HL-60/S4 treated with retinoic acid at 250 ng/mL for 4 days and 3 days (cell line): ENCODE measurements at regions not wholly inside any gene's neighbourhood (a gene's known extent, or its start where the extent isn't known, plus 50 kb on each side); places are given as distances from the start of the nearest gene placed in this dataset.

Experiments
- in situ Hi-C: fragments of 300-500 bp; cut with MboI; formaldehyde crosslinking; loops from 2 replicates; pipeline ENCODE4 v1.7.0; 2022; ENCODE audit warnings: low sequenced_read_pairs

DNA sequence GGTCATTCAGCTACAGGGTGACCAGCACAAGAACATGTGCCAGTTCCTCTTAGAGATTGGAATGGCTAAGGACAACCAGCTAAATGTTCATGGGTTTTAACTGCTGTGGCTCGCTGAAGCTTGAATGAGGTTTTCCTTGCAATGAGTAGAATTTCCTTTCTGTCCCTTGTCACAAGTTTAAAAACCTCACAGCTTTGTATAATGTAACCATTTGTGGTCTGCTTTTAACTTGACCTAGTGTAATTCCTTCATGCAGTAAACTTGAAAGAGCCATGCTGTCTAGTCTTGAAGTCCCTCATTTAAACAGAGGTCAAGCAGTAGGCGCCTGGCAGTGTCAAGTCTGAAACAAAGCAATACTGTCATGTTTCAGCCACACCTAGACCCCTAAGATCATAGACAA is 181.3 kb upstream of the DMRT1 start:
- in situ Hi-C loops: no loop called here

DNA sequence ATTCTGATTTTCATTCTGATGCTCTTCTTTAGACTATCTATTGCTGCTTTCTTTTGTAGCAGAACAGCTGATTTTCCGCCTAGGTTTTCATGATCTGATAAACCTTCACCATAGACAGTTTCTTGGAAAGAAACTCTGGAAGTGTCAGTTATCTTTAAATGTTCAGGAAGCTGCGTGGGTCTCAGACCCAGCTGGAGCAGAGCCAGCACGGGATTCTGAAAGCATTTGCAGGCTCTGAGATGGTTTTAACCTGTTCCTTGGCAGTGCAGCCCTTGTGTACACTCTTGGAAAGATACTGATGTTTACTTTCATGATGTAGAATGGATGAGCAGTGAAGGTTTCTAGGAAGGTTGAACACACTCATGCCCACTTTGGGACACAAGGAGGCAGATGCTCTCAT is 178.0 kb upstream of the DMRT1 start:
- in situ Hi-C loops: no loop called here

- in situ Hi-C loops: no loop called here
Observed at GRCh38 chr9:665296-665695, 176.2 kb upstream of the DMRT1 start.

DNA sequence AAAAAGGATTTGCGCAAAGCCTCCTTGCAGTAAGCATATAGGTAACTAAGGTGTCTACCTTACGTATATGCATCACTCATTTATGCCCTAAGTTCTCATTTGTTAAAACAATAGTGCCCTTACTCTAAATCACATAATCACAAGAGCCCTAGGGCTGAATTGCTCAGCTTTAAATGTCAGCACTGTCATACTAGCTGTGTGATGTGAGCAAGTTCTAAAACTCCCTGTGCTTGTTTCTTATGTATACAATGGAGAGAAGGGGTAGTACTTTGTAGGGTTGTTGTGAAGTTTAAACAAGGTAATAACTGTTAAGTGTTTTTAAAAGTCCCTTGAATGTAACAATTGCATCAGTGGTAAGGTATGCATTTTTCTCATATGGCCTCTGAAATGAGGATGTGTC is 169.5 kb upstream of the DMRT1 start:
- in situ Hi-C loops: no loop called here

GRCh38 chr9:672851-673250 is 168.6 kb upstream of the DMRT1 start:
- in situ Hi-C loops: no loop called here

DNA sequence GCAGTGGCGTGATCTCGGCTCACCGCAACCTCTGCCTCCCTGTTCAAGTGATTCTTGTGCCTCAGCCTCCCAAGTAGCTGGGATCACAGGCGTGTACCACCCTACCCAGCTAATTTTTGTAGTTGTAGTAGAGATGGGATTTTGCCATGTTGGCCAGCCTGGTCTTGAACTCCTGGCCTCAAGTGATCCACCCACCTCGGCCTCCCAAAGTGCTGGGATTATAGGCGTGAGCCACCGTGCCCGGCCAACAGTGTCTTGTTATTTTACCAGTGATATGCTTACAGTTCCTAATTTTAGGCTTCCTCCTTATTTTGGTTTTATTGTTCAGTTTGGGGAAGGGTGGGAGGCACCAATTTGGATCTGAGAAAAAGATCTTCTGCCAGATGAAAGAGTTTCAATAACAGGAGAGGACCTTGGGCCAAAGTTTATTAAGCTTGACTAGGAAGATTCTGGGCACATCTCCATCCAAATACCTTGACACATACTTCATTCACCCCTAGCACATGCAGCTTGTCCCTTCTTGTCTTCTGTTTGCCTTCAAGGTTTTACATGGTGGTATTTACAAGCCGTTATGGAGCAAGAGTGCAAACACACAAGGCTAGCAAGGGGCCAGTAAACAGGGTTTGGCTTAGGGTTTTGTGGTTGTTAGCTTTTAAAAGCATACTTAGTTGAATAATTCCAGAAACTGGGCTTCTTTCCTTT is 168.1 kb upstream of the DMRT1 start:
- in situ Hi-C loops: no loop called here

GRCh38 chr9:673966-674526 is 167.5 kb upstream of the DMRT1 start:
- in situ Hi-C loops: no loop called here

DNA sequence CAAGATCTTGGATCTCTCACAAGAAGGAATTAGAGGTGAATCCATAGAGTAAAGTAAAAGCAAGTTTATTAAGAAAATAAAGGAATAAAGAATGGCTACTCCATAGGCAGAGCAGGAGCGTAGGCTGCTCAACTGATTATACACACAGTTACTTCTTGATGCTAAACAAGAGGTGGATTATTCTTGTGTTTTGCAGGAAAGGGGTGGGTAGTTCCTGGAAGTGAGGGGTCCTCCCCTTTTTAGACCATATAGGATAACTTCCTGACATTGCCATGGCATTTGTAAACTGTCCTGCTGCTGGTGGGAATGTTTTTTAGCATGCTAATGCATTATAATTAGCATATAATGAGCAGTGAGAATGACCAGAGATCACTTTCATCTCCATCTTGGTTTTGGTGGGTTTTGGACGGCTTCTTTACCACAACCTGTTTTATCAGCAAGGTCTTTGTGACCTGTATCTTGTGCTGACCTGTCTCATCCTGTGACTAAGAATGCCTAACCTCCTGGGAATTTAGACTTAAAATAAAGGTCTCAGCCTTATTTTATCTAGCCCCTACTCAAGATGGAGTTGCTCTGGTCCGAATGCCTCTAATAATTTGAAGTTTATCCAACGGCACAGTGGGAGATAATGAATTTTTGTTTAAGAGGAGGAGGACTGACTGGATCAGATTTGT is 165.7 kb upstream of the DMRT1 start:
- in situ Hi-C loops: no loop called here

DNA sequence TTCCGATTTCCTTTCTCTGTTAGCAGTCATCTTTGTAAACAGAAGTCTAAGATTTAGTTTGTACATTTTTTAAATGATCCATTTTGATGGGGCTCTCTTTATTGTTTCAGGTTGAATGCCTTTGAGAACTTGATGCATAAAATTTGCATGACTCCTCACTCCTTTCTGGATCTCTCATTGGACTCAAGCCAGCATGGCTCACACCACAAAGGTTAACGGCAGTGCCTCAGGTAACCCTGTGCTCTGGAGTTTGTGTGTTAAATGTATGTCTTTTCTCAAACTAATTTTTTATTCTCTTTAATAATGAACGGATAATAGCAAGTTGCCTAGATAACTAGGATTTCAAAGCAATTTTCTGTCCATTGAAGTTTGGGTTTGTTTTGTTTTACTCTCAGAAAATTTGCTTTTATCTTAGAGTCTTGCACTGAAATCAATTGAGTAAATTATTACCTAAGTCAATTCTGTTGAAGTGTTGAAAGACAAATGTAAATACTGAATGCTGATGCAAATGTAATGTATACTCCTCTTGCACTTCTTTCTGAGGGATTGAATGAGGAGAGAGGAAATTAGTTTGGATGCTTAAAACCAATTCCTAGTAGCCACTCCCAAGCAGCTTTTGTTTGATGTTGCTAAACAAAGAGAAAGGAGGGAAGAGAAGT is 164.6 kb upstream of the DMRT1 start:
- in situ Hi-C loops: no loop called here

DNA sequence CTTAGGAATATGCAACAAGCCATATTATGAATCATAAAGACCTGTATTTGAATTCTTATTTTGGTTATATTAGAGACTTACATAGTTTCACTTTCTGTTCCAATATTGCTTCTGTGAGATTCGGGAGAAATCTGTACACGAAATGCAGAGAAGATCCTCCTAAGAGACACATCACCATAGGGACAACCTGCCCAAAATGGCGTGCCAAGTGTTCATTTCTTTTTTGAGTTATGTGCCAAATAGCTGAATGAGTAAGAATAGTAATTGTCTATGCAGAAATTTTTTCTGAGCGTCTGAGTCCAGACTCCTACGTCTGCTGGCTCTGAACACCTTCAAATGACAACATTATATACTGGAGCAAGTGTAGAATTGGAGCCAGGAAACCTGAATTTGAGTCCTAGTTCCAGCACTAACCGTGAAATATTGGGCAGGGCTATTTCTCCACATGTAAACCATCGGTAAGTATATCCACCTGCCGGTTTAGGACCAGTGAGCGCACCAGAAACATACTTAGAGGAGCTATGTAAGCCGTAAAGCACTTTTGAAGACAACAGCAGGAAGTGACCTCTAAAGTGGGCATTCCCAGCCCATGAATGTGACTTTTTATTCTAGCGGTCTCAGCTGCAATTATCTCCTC is 163.9 kb upstream of the DMRT1 start:
- in situ Hi-C loops: no loop called here

DNA sequence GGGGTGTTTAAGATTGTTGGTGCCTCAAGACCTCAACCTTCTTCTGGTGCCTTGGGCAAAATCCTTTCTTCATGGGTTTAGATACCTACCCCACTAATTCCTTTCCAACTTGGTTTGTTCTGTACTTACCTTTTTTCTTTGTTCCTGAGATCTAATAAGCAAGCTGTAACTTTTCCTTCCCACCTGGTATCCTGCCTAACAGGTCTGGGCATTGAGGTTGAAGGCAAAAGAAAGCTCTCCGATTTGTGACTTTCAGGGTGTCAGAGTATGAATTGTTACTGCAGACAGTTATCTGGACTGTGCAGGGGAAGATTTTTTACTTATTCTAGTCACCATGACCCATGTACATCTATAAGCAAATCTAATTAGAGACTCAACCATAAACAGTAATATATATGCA is 162.6 kb upstream of the DMRT1 start:
- in situ Hi-C loops: no loop called here

DNA sequence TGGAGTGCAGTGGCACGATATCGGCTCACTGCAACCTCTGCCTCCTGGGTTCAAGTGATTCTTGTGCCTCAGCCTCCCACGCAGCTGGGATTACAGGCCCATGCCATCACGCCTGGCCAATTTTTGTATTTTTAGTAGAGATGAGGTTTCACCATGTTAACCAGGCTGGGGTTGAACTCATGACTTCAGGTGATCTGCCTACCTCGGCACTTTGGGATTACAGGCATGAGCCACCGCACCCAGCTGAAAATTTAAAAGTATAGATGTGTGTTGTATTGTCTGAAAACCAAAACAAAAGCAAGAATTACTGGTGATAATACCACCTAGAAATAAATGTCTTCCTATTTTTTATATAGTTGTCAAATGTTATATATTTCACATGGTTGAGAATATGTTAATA is 162.0 kb upstream of the DMRT1 start:
- in situ Hi-C loops: no loop called here

- in situ Hi-C loops: no loop called here
Observed at GRCh38 chr9:680106-680505, 161.4 kb upstream of the DMRT1 start.

DNA sequence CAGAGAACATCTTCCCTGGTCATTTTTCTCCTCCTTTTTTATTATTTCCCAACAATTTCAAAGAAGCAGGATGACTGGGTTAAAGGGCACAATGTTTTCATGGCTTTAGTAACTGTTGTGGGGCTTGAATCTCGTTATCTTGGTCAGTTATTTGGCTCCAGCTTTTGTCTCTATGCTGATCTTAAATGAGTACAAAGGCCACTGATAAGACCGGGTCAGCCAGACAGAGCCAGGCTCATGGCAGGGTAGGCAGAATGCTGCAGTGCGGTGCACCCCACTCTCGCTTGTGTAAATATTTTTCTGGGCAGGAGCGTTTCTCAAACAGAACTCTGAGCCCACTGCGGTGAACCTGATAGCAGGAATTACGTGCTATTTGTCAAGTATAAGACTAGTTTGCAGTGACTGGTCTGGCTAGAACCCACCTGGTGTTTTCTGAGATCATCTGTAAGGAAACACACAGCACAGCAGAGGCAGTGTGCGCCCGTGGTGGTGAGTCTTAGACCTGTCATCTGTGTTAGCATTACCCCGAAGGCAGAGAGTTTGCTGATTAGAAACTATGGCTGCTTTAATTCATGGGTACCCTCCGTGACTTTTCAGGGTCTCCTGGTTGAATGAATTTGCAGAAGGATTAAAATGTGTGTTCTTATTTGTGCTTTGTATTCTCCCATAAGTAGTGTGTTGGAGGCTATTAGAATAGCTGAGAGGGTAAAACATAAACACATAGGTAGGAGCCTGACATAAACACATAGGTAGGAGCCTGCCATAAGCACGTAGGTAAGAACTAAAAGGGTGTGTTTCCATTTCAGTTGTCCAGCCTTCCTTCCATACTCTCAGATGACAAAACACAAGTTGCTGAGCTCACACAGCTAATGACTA is 158.6 kb upstream of the DMRT1 start:
- in situ Hi-C loops: no loop called here

DNA sequence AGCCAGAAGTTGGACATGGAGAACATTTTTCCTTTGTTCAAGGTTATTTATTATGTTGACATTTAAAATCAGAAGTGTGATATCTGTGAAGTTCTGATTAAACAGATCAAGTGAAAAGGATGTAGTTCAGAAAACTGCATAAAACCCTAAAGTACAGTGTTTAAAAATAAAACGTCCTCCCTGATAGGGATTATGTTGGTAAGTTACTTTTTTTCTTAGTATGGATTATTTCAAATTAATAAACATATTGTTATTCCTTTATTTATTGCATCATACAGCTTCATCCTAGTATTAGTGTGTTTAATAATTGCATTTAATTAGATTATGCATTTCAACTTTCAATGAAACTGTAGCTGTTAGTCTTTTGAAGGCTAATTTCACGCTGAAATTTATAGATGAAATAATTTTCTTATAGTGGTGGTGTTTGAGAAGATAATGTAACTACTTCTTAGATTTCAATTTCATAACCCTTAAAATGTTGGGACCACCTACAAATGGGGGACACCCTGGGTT is 157.9 kb upstream of the DMRT1 start:
- in situ Hi-C loops: no loop called here

- in situ Hi-C loops: no loop called here
Observed at GRCh38 chr9:684054-684890, 157.2 kb upstream of the DMRT1 start.

DNA sequence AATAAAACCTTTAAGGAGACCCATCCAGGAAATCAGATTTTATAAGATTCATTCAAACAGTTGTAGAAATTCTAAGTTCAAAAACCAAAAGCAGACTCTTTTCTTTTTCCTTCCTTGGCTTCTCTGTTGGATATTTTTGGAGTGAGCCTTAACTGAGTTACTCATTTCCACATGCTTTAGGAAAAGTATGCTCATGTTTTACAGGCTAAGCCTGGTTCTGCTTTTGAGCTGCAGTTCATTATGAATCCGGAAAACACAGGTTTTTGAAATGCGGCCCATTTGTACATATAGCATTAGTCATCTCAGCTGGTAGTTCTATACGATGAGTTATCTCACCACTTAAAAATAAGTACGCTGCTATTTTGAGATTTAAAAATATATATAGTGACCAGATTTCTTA is 156.6 kb upstream of the DMRT1 start:
- in situ Hi-C loops: no loop called here

GRCh38 chr9:686321-686813 is 155.1 kb upstream of the DMRT1 start:
- in situ Hi-C loops: no loop called here

GRCh38 chr9:687034-687785 is 154.3 kb upstream of the DMRT1 start:
- in situ Hi-C loops: no loop called here
